DND-41 (cell line): ENCODE measurements at regions not wholly inside any gene's neighbourhood (a gene's known extent, or its start where the extent isn't known, plus 50 kb on each side); places are given as distances from the start of the nearest gene placed in this dataset.

ENCODE experiments used
- ATAC-seq: fragments of 200-7000 bp; cut with Tn5 transposase; 3 replicates; pipeline ENCODE4 v1.9.1; 2021; ENCODE audit warnings: low read depth; ENCODE audit not compliant: insufficient read depth
- DNase-seq: peaks from one replicate; pipeline ENCODE4 v3.0.0-alpha.2; 2020
- H2AFZ ChIP-seq: 2 replicates; pipeline ENCODE4 v1.6.0; 2012; ENCODE audit warnings: low read depth, low read length
- H3K27ac ChIP-seq: 2 replicates; pipeline ENCODE4 v1.5.1; 2012; ENCODE audit warnings: low read length, inconsistent platforms
- H3K27me3 ChIP-seq: fragments of 200-600 bp; sonication (generic); 2 replicates; pipeline ENCODE4 v1.6.0; 2012; ENCODE audit warnings: low read length, mild to moderate bottlenecking, inconsistent platforms; ENCODE audit not compliant: insufficient read depth, poor library complexity
- H3K36me3 ChIP-seq: 2 replicates; pipeline ENCODE4 v1.5.1; 2012; ENCODE audit warnings: low read length, inconsistent platforms; ENCODE audit not compliant: insufficient read depth
- H3K4me1 ChIP-seq: 2 replicates; pipeline ENCODE4 v1.5.1; 2012; ENCODE audit warnings: mild to moderate bottlenecking, low read length; ENCODE audit not compliant: insufficient read depth
- H3K4me2 ChIP-seq: 2 replicates; pipeline ENCODE4 v1.6.0; 2012; ENCODE audit warnings: mild to moderate bottlenecking, moderate library complexity, low read length, inconsistent platforms; ENCODE audit not compliant: insufficient read depth
- H3K4me3 ChIP-seq, 2 experiments: fragments of 200-600 bp in 1 of 2; shearing (Covaris generic) in 1 of 2; 2 replicates each; pipeline ENCODE4 v1.5.1; 2012 to 2016; ENCODE audit warnings: inconsistent platforms in 2 of 2, low read length in 2 of 2, mild to moderate bottlenecking in 2 of 2, low read depth in 1 of 2, moderate library complexity in 1 of 2
- H3K79me2 ChIP-seq: 2 replicates; pipeline ENCODE4 v1.6.0; 2012; ENCODE audit warnings: low read length, inconsistent platforms; ENCODE audit not compliant: insufficient read depth
- H3K9ac ChIP-seq: 2 replicates; pipeline ENCODE4 v1.6.0; 2012; ENCODE audit warnings: low read depth, mild to moderate bottlenecking, inconsistent platforms, low read length, moderate library complexity
- H3K9me3 ChIP-seq: 2 replicates; pipeline ENCODE4 v1.5.1; 2012; ENCODE audit warnings: low read length, moderate library complexity, mild to moderate bottlenecking, inconsistent platforms; ENCODE audit not compliant: insufficient read depth, severe bottlenecking
- H4K20me1 ChIP-seq: 2 replicates; pipeline ENCODE4 v1.6.0; 2012; ENCODE audit warnings: low read length; ENCODE audit not compliant: insufficient read depth
- CTCF ChIP-seq: IDR thresholded peaks from 2 replicates; pipeline ENCODE4 v1.5.1; 2012; ENCODE audit warnings: borderline replicate concordance, low read length, moderate library complexity, mild to moderate bottlenecking; ENCODE audit not compliant: poor library complexity, severe bottlenecking; ENCODE audit errors: extremely low read depth
- EZH2 ChIP-seq: IDR thresholded peaks from 3 replicates; pipeline ENCODE4 v1.6.1; 2012; ENCODE audit warnings: borderline replicate concordance, low read depth, mild to moderate bottlenecking, moderate library complexity, low read length, inconsistent platforms; ENCODE audit not compliant: severe bottlenecking

- Histone ChIP-seq H3K4me1 (no peaks in the 10 kb centered on the region), H3K27ac (no peak overlapping the region), H3K9ac (no peak overlapping the region), H3K4me3 (no peak overlapping the region), H3K4me2 (no peak overlapping the region), H3K79me2 (no peaks in the 10 kb centered on the region), H3K9me3 (no peaks in the 10 kb centered on the region), H2AFZ (no peak overlapping the region), H4K20me1 (no peaks in the 10 kb centered on the region), H3K36me3 (no peaks in the 10 kb centered on the region), H3K27me3 (no peaks in the 10 kb centered on the region)
- no peak for DNase-seq
- no peak for ATAC-seq
- TF ChIP-seq EZH2, result no peak
- TF ChIP-seq CTCF, result no peak
These were observed 198.3 kb downstream of the NEBL start for GRCh38 chr10:20698837-20699236.

- no peaks in the 10 kb centered on the region for H4K20me1 ChIP-seq
- H3K4me1 ChIP-seq, result no peaks in the 10 kb centered on the region
- no peak overlapping the region for H2AFZ ChIP-seq
- no peak for TF ChIP-seq EZH2
- no peaks in the 10 kb centered on the region for H3K36me3 ChIP-seq
- ATAC-seq (no peak), DNase-seq (no peak)
- no peaks in the 10 kb centered on the region for H3K27me3 ChIP-seq
- H3K4me3 ChIP-seq, result no peak overlapping the region
- no peaks in the 10 kb centered on the region for H3K9me3 ChIP-seq
- no peak overlapping the region for H3K9ac ChIP-seq
- no peak overlapping the region for H3K4me2 ChIP-seq
- H3K27ac ChIP-seq, result no peak overlapping the region
- no peaks in the 10 kb centered on the region for H3K79me2 ChIP-seq
These were observed 202.8 kb downstream of the NEBL start for GRCh38 chr10:20694296-20694695.

DNA sequence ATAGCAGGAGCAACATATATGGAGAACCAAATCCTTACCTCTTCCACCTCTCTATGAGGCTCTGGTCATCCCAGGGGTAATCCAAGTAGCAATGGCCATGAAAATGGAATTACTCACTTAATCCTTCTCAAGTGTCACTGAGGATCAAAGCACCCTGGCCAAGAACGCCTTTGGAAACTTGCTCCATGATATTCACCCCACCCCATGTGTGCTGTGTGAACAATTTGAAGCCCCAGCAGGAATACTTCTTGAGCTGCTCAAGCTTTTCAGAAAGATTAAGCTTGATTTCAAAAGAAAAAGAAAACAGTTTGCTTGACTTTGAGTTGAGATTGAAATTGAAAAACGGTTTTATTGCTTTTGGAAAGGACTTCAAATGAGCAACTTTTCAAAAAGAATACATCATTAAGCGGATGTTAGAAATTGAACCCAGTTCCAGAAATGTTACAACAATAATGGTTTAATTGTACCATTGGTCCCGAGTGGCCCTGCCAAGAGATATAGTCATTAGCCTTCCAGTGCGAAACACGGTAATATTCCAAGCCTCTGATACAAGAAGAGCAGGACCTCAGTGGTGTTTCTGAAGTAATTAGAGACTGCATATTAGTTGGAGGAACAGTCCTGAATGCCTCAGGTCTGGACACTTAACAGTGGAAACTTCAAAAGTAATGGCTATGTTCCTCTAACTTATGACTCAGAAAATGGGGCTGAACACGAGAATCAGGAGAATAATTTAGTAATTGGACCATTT, 208.1 kb downstream of the NEBL start:
- Histone ChIP-seq H3K4me3 (no peak overlapping the region), H3K9ac (no peak overlapping the region), H3K4me1 (no peaks in the 10 kb centered on the region), H3K27ac (no peak overlapping the region), H2AFZ (no peak overlapping the region), H4K20me1 (no peaks in the 10 kb centered on the region), H3K36me3 (no peaks in the 10 kb centered on the region), H3K27me3 (no peaks in the 10 kb centered on the region), H3K4me2 (no peak overlapping the region), H3K9me3 (peaks cover 2% of the 10 kb centered on the region), H3K79me2 (no peaks in the 10 kb centered on the region)
- ATAC-seq, result no peak
- TF ChIP-seq CTCF, result no peak
- TF ChIP-seq EZH2, result no peak
- DNase-seq, result no peak

GRCh38 chr10:20686015-20686635, 211.0 kb downstream of the NEBL start:
- H3K79me2 ChIP-seq, result no peaks in the 10 kb centered on the region
- ATAC-seq, result no peak
- TF ChIP-seq CTCF (no peak), EZH2 (no peak)

More at GRCh38 chr10:20686015-20686635, 211.0 kb downstream of the NEBL start:
- Histone ChIP-seq H3K9ac (no peak overlapping the region), H3K27me3 (no peaks in the 10 kb centered on the region), H3K4me1 (no peaks in the 10 kb centered on the region), H3K4me2 (no peak overlapping the region), H2AFZ (no peak overlapping the region), H3K4me3 (no peak overlapping the region), H4K20me1 (no peaks in the 10 kb centered on the region), H3K9me3 (peaks cover 3% of the 10 kb centered on the region), H3K36me3 (no peaks in the 10 kb centered on the region), H3K27ac (no peak overlapping the region)
- no peak for DNase-seq
